ENCODE measurements at regions not wholly inside any gene's neighbourhood (a gene's known extent, or its start where the extent isn't known, plus 50 kb on each side); places are given as distances from the start of the nearest gene placed in this dataset.
"Not testable (repeated sequence)": the region's sequence is repeated elsewhere in the genome, so short reads cannot be mapped to it uniquely, and the experiment has no call there.

DNA sequence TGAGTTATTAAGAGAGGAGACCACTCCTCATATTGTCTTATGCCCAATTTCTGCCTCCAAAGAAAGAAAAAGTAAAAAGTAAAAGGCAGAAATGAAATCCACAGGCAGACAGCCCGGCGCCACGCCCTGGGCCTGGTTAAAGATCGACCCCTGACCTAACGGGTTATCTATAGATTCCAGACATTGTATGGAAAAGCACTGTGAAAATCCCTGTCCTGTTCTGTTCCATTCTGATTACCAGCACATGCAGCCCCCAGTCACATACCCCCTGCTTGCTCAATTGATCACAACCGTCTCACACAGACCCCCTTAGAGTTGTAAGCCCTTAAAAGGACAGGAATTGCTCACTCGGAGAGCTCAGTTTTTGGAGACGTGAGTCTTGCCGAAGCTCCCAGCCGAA is 1086.6 kb upstream of the INTU start:
- TF ChIP-seq CTCF (IDR thresholded peaks at IDR 0.05; ENCODE audit: insufficient read depth, low read depth, low read length); EZH2 (IDR thresholded peaks at IDR 0.05; ENCODE audit: insufficient read depth, low read length): not testable (repeated sequence)
